PC-9 (cell line): ENCODE measurements at regions not wholly inside any gene's neighbourhood (a gene's known extent, or its start where the extent isn't known, plus 50 kb on each side); places are given as distances from the start of the nearest gene placed in this dataset.

ENCODE experiments used
- BruUV-seq: library from RNA; stranded (reverse); fragments of 400-500 nt; replicated peaks from 2 replicates; lab custom pipeline; 2021; lab: Mats Ljungman, UMichigan
- CTCF ChIA-PET: fragments of 300-600 bp; sonication (Branson Sonifier 250); formaldehyde crosslinking; loops from one replicate; lab custom pipeline; 2022; ENCODE audit warnings: antibody characterized with exemption; lab: Charles Lee
- POLR2A ChIA-PET: fragments of 300-600 bp; sonication (Branson Sonifier 250); formaldehyde crosslinking; loops from one replicate; lab custom pipeline; 2022; ENCODE audit warnings: antibody characterized with exemption; ENCODE audit not compliant: unreplicated experiment; lab: Charles Lee
- DNase-seq, 2 experiments: peaks; one replicate each; pipeline versions ENCODE4 v3.0.0 to v3.0.0-alpha.2; 2015 to 2022; ENCODE audit warnings: mixed read lengths in 1 of 2
- H2AFZ ChIP-seq: fragments of 200-600 bp; sonication (generic); 2 replicates; pipeline ENCODE4 v1.8.1; 2017; ENCODE audit warnings: antibody characterized with exemption
- H3F3A ChIP-seq: fragments of 200-600 bp; sonication (generic); 2 replicates; pipeline ENCODE4 v1.8.1; 2017; ENCODE audit warnings: antibody characterized with exemption, mild to moderate bottlenecking, low read depth; ENCODE audit not compliant: insufficient read depth
- H3K27ac ChIP-seq: fragments of 200-600 bp; sonication (generic); 2 replicates; pipeline ENCODE4 v1.6.1; 2016; ENCODE audit warnings: mixed run types
- H3K27me3 ChIP-seq: fragments of 200-600 bp; sonication (generic); 2 replicates; pipeline ENCODE4 v1.6.1; 2016; ENCODE audit warnings: low read depth, mixed run types; ENCODE audit not compliant: insufficient read depth
- H3K36me3 ChIP-seq: fragments of 200-600 bp; sonication (generic); 2 replicates; pipeline ENCODE4 v1.6.1; 2016; ENCODE audit warnings: low read depth, mixed run types
- H3K4me1 ChIP-seq: fragments of 200-600 bp; sonication (generic); replicated peaks from 2 replicates; pipeline ENCODE4 v1.6.1; 2016; ENCODE audit warnings: mixed run types; ENCODE audit not compliant: insufficient read depth
- H3K4me2 ChIP-seq: fragments of 200-600 bp; sonication (generic); 2 replicates; pipeline ENCODE4 v1.6.1; 2017; ENCODE audit warnings: mixed run types
- H3K4me3 ChIP-seq: fragments of 200-600 bp; sonication (generic); 2 replicates; pipeline ENCODE4 v1.6.1; 2016; ENCODE audit warnings: mixed run types
- H3K79me2 ChIP-seq: fragments of 200-600 bp; sonication (generic); 2 replicates; pipeline ENCODE4 v1.6.1; 2017; ENCODE audit warnings: low read depth, mixed run types
- H3K9me2 ChIP-seq: fragments of 200-600 bp; sonication (generic); 2 replicates; pipeline ENCODE4 v1.8.1; 2017; ENCODE audit warnings: mild to moderate bottlenecking; ENCODE audit not compliant: insufficient read depth
- H3K9me3 ChIP-seq: fragments of 200-600 bp; sonication (generic); 2 replicates; pipeline ENCODE4 v1.8.1; 2016; ENCODE audit warnings: low read depth; ENCODE audit not compliant: insufficient read depth
- H4K20me1 ChIP-seq: fragments of 200-600 bp; sonication (generic); 2 replicates; pipeline ENCODE4 v1.8.1; 2017; ENCODE audit not compliant: insufficient read depth
- CTCF ChIP-seq: fragments of 200-600 bp; sonication (generic); conservative IDR thresholded peaks from 2 replicates; pipeline ENCODE4 v1.6.1; 2017; ENCODE audit warnings: mixed run types, antibody characterized with exemption, mild to moderate bottlenecking, moderate library complexity
- EZH2 ChIP-seq: fragments of 200-600 bp; sonication (generic); IDR thresholded peaks from 2 replicates; pipeline ENCODE4 v1.8.0; 2017; ENCODE audit warnings: antibody characterized with exemption, low read depth
- intact Hi-C: fragments of 100-400 bp; cut with micrococcal nuclease; formaldehyde crosslinking; loops from one replicate; pipeline ENCODE4 v1.10.0; 2022; ENCODE audit not compliant: unreplicated experiment

- H3K9me3 ChIP-seq: no peaks in the 10 kb centered on the region
- TF ChIP-seq EZH2: no peak
- no peak for TF ChIP-seq CTCF
- H2AFZ ChIP-seq: no peak overlapping the region
- no peak overlapping the region for H3K4me2 ChIP-seq
- H3K9me2 ChIP-seq: no peaks in the 10 kb centered on the region
- H3K27me3 ChIP-seq: no peaks in the 10 kb centered on the region
- POLR2A ChIA-PET: no interaction called here
- no peaks in the 10 kb centered on the region for H3K79me2 ChIP-seq
- no TSS peak for BruUV-seq
- no peaks in the 10 kb centered on the region; the same call in 1 of the 2 replicates for H4K20me1 ChIP-seq
- H3K27ac ChIP-seq: no peak overlapping the region
- intact Hi-C loops: no loop called here
- CTCF ChIA-PET: no interaction called here
- no peak overlapping the region for H3K4me3 ChIP-seq
- H3K4me1 ChIP-seq: no peaks in the 10 kb centered on the region
- no peaks in the 10 kb centered on the region for H3K36me3 ChIP-seq
- DNase-seq: no peak
- no peaks in the 10 kb centered on the region for H3F3A ChIP-seq
Observed at GRCh38 chr13:82136880-82137279, 1745.4 kb downstream of the SLITRK1 start.

GRCh38 chr13:82129281-82129680, 1753.0 kb downstream of the SLITRK1 start:
- TF ChIP-seq CTCF (no peak), EZH2 (no peak)
- Histone ChIP-seq H3K9me3 (no peaks in the 10 kb centered on the region), H3K4me3 (no peak overlapping the region), H3K79me2 (no peaks in the 10 kb centered on the region), H3K4me1 (no peaks in the 10 kb centered on the region), H3K4me2 (no peak overlapping the region), H3F3A (no peaks in the 10 kb centered on the region), H3K9me2 (no peaks in the 10 kb centered on the region), H3K27ac (no peak overlapping the region), H3K36me3 (no peaks in the 10 kb centered on the region), H2AFZ (no peak overlapping the region), H3K27me3 (no peaks in the 10 kb centered on the region), H4K20me1 (no peaks in the 10 kb centered on the region)
- ChIA-PET CTCF (no interaction called here), POLR2A (no interaction called here)
- intact Hi-C loops: no loop called here
- BruUV-seq: no TSS peak
- no peak for DNase-seq

DNA sequence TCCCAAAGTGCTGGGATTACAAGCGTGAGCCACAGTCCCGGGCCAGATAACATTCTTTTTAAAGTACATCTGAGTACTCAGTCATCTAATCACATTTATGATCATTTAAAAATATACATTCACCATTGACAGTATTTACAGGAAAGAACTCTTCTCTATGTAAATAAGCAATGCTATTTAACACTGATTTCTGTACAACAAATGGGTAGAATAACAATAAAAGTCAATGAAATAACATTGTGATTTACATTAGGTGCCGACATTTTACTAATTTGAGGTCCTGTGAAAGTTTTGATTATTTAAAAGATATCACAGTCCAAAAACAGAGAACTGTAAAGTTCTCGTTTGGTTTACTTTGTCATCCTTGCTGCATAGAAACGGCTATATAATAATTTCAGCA, 1763.7 kb downstream of the SLITRK1 start:
- H3K27ac ChIP-seq: no peak overlapping the region
- BruUV-seq: no TSS peak
- no peaks in the 10 kb centered on the region for H3K9me2 ChIP-seq
- no peak for DNase-seq
- TF ChIP-seq CTCF (no peak), EZH2 (no peak)
- no peaks in the 10 kb centered on the region for H4K20me1 ChIP-seq
- H3F3A ChIP-seq: no peaks in the 10 kb centered on the region
- no peaks in the 10 kb centered on the region for H3K79me2 ChIP-seq
- H3K9me3 ChIP-seq: no peaks in the 10 kb centered on the region
- no peaks in the 10 kb centered on the region for H3K27me3 ChIP-seq
- POLR2A ChIA-PET: no interaction called here
- no peak overlapping the region for H3K4me2 ChIP-seq
- H2AFZ ChIP-seq: no peak overlapping the region
- H3K4me3 ChIP-seq: no peak overlapping the region
- no peaks in the 10 kb centered on the region for H3K36me3 ChIP-seq
- no peaks in the 10 kb centered on the region for H3K4me1 ChIP-seq
- intact Hi-C loops: no loop called here
- CTCF ChIA-PET: no interaction called here
